ENCODE measurements at regions not wholly inside any gene's neighbourhood (a gene's known extent, or its start where the extent isn't known, plus 50 kb on each side); places are given as distances from the start of the nearest gene placed in this dataset.

DNA sequence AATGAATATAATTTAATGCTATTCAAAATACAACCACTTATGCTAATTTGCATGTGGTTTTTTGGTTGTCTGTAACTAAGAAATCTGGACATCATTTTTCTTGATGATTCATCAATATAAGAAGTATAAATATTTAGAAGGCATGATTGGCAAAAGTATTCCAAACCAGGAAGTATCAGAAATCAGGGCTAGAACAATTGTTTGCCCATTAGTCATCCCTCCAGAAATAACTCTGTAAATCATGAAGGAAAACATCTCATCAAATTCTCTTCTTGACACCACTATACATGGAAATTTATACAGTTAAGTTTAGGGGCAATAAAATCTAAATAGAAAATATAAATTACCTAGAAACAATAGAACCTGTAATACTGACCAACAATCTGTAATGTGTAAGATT is 554.7 kb upstream of the HS3ST5 start:
- DNase-seq (no peak), ATAC-seq (no peak)
- Mint-ChIP-seq H3K4me3 (no peak overlapping the region), H3K4me1 (ENCODE audit: low read depth) (no peaks in the 10 kb centered on the region), H3K27ac (no peak overlapping the region), H3K9me3 (peaks cover 15% of the 10 kb centered on the region), H3K27me3 (no peaks in the 10 kb centered on the region), H3K36me3 (ENCODE audit: low read depth) (no peaks in the 10 kb centered on the region)
- ChIA-PET CTCF (interaction anchor here (1.4 kb wide), 1 partner anchor 10 kb away, joined by 3 read pairs; no protein-coding TSS in a partner anchor), POLR2A (no interaction called here)
- intact Hi-C loops (cut with micrococcal nuclease): no loop called here
- TF ChIP-seq, protein P1, sequence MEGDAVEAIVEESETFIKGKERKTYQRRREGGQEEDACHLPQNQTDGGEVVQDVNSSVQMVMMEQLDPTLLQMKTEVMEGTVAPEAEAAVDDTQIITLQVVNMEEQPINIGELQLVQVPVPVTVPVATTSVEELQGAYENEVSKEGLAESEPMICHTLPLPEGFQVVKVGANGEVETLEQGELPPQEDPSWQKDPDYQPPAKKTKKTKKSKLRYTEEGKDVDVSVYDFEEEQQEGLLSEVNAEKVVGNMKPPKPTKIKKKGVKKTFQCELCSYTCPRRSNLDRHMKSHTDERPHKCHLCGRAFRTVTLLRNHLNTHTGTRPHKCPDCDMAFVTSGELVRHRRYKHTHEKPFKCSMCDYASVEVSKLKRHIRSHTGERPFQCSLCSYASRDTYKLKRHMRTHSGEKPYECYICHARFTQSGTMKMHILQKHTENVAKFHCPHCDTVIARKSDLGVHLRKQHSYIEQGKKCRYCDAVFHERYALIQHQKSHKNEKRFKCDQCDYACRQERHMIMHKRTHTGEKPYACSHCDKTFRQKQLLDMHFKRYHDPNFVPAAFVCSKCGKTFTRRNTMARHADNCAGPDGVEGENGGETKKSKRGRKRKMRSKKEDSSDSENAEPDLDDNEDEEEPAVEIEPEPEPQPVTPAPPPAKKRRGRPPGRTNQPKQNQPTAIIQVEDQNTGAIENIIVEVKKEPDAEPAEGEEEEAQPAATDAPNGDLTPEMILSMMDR (IDR thresholded peaks at IDR 0.05): no peak

DNA sequence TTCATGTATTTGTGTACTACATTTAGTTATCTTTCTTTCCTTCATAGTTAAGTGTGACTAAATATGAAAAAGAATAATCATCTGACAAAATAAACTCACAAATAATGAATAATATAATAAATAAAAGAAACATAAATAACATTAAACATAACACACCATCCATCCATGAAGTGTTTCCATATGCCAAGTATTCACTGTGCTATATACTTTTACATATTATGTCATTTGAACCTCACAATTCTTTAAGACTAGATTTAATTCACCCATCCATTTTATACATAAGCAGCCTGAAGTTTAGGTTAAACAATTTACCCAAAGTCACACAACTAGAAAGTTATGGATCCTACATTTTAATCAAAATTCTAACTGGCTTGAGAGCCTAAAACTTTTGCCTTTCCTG is 549.4 kb upstream of the HS3ST5 start:
- no peak overlapping the region for H3K27ac Mint-ChIP-seq
- H3K36me3 Mint-ChIP-seq (ENCODE audit: low read depth): no peaks in the 10 kb centered on the region
- TF ChIP-seq, protein P1 (IDR thresholded peaks at IDR 0.05): no peak
- intact Hi-C loops (cut with micrococcal nuclease): no loop called here
- CTCF ChIA-PET: no interaction called here
- no peaks in the 10 kb centered on the region for H3K27me3 Mint-ChIP-seq
- H3K4me1 Mint-ChIP-seq (ENCODE audit: low read depth): no peaks in the 10 kb centered on the region
- POLR2A ChIA-PET: no interaction called here
- H3K9me3 Mint-ChIP-seq: peaks cover 3% of the 10 kb centered on the region
- H3K4me3 Mint-ChIP-seq: no peak overlapping the region
- ATAC-seq (no peak), DNase-seq (no peak)

DNA sequence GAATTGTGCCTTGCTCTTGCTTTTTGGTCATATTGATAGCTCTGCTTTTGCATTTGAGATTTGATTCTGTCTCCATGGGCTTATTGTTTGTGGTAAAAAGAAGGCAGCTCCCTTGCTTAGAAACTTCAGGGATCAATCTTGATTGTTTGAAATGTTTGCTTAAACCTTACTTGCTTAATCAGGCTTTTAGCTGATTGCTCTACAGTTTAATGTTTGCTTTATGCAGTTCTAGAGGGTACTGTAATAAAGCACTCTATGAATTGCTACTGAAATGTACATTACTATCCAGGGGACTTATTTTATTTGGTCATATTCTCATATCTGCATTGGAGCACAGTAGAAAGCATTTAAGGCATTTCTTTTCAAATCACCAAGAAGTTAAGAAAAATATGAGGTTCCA is 545.4 kb upstream of the HS3ST5 start:
- intact Hi-C loops (cut with micrococcal nuclease): no loop called here
- TF ChIP-seq, protein P1 (IDR thresholded peaks at IDR 0.05): no peak
- DNase-seq (no peak), ATAC-seq (no peak)
- no peaks in the 10 kb centered on the region for H3K4me1 Mint-ChIP-seq (ENCODE audit: low read depth)
- ChIA-PET CTCF (interaction anchor here (0.6 to 1.1 kb wide), 2 partner anchors 10 to 329 kb away, joined by 3 read pairs; no protein-coding TSS in a partner anchor), POLR2A (no interaction called here)
- H3K9me3 Mint-ChIP-seq: peaks cover 4% of the 10 kb centered on the region
- no peak overlapping the region for H3K4me3 Mint-ChIP-seq
- H3K36me3 Mint-ChIP-seq (ENCODE audit: low read depth): no peaks in the 10 kb centered on the region
- H3K27me3 Mint-ChIP-seq: no peaks in the 10 kb centered on the region
- H3K27ac Mint-ChIP-seq: no peak overlapping the region

- Mint-ChIP-seq H3K4me1 (ENCODE audit: low read depth) (no peaks in the 10 kb centered on the region), H3K27me3 (no peaks in the 10 kb centered on the region), H3K36me3 (ENCODE audit: low read depth) (no peaks in the 10 kb centered on the region), H3K9me3 (peaks cover 3% of the 10 kb centered on the region), H3K4me3 (no peak overlapping the region), H3K27ac (no peak overlapping the region)
- TF ChIP-seq, protein P1 (IDR thresholded peaks at IDR 0.05): no peak
- no peak for DNase-seq
- CTCF ChIA-PET: interaction anchor here (1.1 kb wide), 1 partner anchor 11 kb away, joined by 3 read pairs; no protein-coding TSS in a partner anchor
- no peak for ATAC-seq
- intact Hi-C loops (cut with micrococcal nuclease): no loop called here
- POLR2A ChIA-PET: no interaction called here
Measured at GRCh38 chr6:114886670-114887436, 544.0 kb upstream of the HS3ST5 start.

DNA sequence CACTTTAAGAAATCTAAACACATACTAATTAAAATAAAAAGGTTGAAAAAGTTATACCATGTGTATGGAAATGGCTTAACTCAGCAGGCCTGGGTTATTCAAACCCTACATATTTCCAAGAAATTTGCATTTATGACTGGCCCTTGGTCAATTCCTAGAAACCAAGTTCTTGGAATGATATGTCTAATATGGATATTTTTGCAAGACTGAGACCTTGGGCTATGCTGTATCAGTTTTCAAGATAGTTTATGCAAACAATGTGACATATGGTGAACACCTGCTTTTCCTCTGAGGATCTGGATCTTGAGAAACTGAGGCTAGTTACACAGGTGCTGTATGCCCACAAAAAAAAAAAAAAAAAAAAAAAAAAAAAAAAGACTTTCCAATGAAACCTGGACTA is 536.9 kb upstream of the HS3ST5 start:
- DNase-seq (no peak), ATAC-seq (no peak)
- H3K27me3 Mint-ChIP-seq: no peaks in the 10 kb centered on the region
- H3K27ac Mint-ChIP-seq: no peak overlapping the region
- ChIA-PET POLR2A (no interaction called here), CTCF (no interaction called here)
- H3K36me3 Mint-ChIP-seq (ENCODE audit: low read depth): no peaks in the 10 kb centered on the region
- peaks cover 5% of the 10 kb centered on the region for H3K9me3 Mint-ChIP-seq
- H3K4me1 Mint-ChIP-seq (ENCODE audit: low read depth): no peaks in the 10 kb centered on the region
- intact Hi-C loops (cut with micrococcal nuclease): no loop called here
- no peak overlapping the region for H3K4me3 Mint-ChIP-seq
- TF ChIP-seq, protein P1 (IDR thresholded peaks at IDR 0.05): no peak
